Stromal cell of bone marrow (primary cell): ENCODE measurements at regions not wholly inside any gene's neighbourhood (a gene's known extent, or its start where the extent isn't known, plus 50 kb on each side); places are given as distances from the start of the nearest gene placed in this dataset.
"Not testable (repeated sequence)": the region's sequence is repeated elsewhere in the genome, so short reads cannot be mapped to it uniquely, and the experiment has no call there.

Experiments
- DNase-seq: peaks from one replicate; pipeline ENCODE4 v3.0.0-alpha.2; 2012; ENCODE audit warnings: low read depth

DNA sequence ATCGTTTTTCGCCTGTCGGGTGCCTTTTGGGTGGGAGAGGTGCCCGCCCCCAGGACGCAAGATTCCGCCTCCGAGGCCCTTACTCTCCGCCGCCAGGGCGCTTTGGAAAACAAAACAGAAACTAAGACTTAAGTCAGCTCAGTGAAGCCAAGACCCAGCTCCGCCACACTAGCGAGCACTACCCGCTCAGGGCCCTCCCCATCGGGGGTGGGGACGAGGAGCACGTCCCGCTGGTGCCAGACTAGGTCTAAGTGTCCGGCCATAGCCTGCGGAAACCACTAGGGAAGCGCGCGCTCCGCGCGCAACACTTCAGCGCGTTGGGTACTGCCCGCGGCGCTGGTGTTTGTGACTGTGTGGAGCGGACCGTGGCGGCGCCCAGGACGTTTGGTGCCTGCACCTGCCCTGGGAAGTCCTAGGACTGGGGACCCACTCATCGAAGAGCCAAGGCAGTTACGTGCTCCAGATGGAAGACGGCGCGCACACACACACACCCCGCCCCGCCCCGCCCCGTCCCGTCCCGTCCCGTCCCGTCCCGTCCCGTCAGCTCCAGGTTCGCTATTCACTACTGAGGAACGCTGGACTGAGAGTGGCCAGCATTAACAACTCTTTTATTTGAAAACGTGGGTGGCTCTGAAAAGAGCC is 57.6 kb upstream of the BOLA1 start:
- not testable (repeated sequence) for DNase-seq

DNA sequence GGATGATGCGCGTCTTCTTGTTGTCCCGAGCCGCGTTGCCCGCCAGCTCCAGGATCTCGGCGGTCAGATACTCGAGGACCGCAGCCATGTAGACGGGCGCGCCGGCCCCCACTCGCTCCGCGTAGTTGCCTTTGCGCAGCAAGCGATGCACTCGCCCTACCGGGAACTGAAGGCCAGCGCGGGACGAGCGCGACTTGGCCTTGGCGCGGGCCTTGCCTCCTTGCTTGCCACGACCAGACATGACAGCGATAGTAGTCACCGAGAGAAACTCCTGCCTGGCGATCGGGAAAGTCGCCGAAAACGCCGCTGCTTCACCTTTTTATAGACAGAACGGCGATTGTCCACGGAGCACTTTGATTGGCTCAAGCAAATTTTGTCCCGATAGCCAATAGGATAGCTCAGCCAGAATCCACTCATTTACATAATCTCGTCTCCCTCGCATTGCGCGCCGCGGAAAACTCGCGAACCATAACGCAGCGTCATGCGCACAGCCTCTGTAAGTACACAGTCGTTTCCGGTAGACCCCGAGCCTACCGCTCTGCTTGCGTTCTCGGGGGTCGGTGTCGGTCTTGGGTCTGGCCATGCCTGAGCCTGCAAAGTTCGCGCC is 56.8 kb upstream of the BOLA1 start:
- not testable (repeated sequence) for DNase-seq

DNA sequence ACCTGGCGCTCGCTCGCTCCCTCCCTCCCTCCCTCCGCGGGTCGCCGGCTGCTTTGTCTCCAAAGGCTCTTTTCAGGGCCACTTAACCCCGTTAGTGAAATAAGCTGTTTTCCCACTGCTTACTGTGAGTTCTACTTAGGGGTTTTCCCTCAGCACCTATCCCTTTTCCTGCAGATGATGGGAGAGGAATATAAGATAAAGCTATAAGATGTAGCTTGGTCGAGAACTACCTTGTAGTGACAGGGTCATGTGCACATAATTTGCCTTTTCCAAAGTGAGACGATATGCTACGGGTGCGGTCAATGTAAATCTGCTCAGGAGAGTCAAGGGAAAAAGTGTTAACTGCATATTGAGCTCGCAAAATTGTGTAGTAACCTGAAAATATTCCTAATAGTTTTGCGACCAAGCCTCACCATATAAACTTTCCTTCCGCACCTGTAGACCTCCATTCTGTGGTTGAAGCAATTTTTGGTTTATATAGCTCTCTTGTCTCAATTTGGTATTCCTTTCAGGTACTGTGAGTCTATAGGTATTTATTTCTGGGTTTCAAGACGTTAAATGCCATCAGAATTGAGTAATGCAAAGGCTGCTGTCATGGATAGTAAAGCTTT is 55.8 kb upstream of the BOLA1 start:
- DNase-seq = no peak

DNA sequence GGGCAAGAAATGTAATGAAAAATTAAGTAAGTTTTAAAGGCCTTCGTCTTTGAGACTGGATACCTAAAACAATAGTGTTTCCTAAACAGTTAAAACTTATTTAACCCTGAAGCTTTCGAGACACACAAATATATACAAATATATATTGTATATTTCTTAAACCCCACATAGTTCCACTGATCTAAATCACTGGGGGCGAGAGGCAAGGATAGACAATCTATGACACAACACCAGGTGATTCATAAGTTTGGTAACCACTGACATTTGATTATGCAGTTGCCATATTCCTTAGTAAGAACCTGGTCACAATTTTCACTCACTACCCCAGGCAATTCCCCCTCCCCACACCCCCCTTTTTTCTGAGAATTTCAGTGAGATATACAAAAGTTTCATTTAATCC is 55.3 kb upstream of the BOLA1 start:
- DNase-seq = peak; percentile 31

DNA sequence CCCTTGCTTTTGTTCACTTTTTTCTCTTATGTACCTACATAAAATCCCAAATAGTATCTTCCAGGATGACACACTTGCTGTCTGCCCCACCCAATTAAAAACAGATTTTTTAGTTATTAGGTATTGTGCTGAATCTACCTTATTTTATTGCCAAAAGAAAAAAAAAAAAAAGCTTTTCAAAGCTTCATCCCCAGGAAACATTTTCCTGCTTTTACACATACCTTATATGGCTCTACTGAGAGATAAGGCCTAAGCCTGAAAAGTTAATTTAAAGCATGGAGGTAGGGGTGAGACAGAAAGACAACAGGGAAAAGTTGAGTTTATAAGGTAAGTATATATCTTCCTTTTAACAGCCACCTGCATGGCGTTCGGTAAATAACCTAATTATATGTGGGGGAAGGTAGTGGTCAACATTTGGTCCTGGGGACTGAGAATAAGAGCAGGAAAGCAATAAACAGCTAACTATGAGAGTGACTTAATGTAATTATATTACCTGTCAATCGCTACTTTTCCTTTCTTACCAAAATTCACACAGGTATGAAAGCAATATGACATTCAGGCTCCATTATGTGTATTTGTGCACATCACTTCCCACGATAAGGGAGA is 54.6 kb upstream of the BOLA1 start:
- no peak for DNase-seq

DNA sequence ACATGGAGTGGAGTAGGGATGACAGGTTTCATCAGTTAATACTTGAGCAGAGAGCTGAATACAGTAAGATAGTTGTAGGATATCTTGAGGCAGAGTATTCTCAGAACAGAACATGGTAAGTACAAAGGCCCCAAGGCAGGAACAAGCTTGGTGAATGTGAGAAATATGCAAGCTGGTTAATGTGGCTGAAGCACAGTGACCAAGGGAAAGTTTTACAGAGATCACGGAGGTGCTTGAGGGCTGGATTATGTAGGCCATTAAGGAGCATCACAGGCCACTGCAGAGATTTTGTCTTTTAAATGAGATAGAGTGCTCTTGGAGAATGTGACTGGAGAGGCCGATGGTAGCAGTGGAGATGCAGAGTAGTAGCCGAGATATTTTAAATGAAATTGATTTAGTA is 54.0 kb upstream of the BOLA1 start:
- no peak for DNase-seq

DNA sequence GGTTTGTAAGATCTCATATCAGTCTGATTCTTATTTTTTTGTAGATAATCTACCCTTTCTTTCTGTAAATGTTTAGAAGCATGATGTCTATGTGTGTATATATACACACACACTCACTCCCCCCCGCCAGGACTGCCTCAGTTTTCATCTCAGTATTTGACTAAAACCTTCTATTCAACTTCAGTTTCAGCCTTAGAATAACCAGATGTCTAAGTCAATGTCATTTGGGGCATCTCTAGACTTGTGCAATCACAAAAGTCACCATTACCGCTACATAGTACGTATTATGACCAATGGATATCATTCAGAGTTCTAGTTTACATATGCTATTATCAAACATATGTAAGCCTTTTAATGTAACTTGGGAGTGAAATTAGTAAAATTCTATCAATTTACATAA is 53.3 kb upstream of the BOLA1 start:
- DNase-seq = no peak

DNA sequence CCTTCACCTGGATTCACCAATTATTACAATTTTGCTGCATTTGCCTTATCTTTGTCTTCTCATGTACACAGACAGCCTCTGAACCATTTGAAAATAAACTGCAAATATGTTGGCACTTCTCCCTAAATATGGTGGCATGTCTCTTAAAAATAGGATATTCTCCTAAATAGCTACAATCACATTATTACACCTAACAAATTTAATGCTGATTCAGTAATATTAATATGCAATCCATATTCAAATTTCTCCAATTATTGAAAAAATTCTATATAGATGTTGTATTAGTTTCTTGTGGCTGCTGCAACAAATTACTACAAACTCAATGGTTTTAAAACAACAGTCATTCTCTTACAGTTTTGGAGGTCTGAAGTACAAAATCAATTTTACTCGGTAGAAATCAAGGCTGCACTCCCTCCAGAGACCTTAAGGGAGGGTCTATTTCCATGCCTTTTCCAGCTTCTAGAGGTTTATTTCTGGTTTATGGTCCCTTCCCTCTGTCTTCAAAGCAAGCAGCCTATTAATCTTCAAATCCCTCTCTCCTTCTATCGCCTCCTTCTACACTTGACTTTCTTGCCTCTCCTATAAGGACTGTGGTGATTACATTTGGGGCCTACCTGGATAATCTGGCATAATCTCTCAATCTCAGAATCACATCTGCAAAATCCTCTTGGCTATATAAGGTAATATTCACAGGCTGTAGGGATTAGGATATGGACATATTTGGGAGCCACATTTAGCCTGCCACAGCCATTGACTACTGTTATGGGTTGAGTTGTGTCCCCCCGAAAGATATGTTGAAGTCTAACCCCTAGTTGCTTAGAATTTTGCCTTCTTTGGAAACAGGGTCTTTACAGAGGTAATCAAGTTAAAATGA is 52.5 kb upstream of the BOLA1 start:
- DNase-seq = no peak

DNA sequence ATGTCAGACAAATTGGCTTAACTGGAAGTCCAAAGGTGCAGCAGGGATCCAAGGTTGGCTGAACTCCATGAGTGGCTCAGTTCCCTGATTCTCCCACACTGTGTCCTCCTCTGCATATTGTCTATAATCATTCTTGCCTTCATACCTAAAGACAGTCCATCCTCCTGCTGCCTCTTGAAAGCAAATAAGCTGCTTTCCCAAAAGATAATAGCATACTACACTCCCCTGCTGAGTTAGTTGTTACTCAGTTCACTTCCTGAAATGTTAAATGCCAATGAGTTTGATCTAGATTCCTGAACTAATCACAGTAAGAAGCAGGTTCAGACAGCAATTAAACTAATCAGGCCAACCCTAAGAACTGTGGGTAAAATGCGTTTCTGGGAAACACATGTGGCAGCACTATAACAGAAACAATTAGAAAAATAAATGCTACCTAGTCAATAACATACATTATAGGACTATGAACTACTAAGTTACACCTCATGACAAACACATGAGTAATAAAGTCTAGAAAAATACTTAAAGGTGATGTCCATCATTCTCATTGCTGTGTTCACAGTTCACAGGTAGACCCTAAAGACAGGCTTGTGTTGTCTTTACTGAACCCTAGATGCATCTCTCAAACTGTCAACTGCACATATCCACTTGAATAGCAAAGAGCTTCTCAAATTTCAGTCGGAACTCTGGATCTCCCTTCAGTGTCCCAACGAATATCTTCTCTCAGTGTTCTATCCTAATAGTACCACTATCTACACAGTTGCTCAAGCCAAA is 50.8 kb upstream of the BOLA1 start:
- no peak for DNase-seq

DNA sequence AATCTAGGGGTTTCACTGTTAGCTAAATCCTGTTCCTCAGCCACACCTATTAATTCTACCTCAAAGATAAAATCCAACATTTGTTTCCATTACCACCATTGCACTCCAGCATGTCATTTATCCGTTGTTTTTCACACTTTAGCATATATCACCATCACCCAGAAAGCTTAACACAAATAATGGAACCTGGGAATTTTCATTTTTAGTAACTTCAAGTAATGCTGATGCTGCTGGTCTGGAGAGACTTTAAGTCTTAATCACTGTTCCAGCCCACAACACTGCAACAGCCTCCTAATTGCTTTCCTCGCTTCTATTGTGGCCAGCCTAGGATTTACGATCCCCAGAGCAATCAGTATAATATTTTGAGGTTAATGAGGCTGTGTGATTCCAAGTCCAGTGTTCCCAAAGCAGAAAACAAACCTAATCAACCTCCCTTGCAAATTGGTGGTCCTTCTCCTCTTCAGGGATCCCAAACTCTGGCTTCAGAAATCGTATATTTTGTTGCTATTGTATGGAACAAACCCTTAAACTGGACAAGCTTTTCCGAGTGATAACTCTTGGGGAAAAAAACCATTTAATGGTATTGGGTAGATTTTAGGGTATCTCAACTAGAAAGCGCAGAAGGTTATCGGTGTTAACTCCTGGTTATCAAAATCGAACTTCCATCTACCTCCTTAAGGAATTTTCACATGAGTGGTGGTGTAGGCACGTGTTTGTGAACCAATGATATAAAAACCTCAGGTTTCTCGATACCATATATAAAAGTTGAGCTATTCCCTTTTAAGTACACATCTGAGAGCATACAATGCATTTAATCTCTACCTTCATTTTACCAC is 50.0 kb upstream of the BOLA1 start:
- no peak for DNase-seq
